ENCODE measurements at regions not wholly inside any gene's neighbourhood (a gene's known extent, or its start where the extent isn't known, plus 50 kb on each side); places are given as distances from the start of the nearest gene placed in this dataset.

DNA sequence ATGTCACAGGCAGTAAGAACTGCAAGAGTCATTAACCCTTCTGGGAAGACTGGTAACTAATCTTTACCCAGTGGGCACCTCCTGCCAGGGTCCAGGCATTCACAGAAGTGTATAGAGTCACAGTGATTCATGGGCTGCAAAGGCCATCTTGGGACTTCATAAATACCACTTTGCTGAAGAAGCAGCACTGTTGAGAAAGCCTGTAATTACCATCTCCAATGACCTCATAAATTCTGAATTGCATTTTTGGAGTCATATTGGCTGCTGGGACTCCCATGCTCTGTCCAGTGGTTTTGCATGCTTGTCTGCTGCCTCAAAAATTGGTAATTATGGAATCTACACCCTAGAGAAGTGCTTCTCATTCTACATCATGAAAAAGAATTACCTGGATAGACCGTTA, 837.2 kb downstream of the NTRK3 start:
- DNase-seq: no peak
- intact Hi-C loops (cut with DNase I): no loop called here
- Histone ChIP-seq H3K9me3 (replicated peaks in 1 of 3) (no peaks in the 10 kb centered on the region), H3K4me1 (replicated peaks in 1 of 2) (no peaks in the 10 kb centered on the region), H3K27ac (no peak overlapping the region), H3K4me3 (no peak overlapping the region), H3K27me3 (no peaks in the 10 kb centered on the region), H3K36me3 (replicated peaks in 1 of 2) (no peaks in the 10 kb centered on the region)
- TF ChIP-seq, protein P1, sequence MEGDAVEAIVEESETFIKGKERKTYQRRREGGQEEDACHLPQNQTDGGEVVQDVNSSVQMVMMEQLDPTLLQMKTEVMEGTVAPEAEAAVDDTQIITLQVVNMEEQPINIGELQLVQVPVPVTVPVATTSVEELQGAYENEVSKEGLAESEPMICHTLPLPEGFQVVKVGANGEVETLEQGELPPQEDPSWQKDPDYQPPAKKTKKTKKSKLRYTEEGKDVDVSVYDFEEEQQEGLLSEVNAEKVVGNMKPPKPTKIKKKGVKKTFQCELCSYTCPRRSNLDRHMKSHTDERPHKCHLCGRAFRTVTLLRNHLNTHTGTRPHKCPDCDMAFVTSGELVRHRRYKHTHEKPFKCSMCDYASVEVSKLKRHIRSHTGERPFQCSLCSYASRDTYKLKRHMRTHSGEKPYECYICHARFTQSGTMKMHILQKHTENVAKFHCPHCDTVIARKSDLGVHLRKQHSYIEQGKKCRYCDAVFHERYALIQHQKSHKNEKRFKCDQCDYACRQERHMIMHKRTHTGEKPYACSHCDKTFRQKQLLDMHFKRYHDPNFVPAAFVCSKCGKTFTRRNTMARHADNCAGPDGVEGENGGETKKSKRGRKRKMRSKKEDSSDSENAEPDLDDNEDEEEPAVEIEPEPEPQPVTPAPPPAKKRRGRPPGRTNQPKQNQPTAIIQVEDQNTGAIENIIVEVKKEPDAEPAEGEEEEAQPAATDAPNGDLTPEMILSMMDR (IDR thresholded peaks at IDR 0.05): no peak
- TF ChIP-seq POLR2A (IDR thresholded peaks at IDR 0.05): no peak
- whole genome bisulfite sequencing, 4 donors: 73 to 100% (median 78%) methylated on average over 1 of the region's 1 CpG

DNA sequence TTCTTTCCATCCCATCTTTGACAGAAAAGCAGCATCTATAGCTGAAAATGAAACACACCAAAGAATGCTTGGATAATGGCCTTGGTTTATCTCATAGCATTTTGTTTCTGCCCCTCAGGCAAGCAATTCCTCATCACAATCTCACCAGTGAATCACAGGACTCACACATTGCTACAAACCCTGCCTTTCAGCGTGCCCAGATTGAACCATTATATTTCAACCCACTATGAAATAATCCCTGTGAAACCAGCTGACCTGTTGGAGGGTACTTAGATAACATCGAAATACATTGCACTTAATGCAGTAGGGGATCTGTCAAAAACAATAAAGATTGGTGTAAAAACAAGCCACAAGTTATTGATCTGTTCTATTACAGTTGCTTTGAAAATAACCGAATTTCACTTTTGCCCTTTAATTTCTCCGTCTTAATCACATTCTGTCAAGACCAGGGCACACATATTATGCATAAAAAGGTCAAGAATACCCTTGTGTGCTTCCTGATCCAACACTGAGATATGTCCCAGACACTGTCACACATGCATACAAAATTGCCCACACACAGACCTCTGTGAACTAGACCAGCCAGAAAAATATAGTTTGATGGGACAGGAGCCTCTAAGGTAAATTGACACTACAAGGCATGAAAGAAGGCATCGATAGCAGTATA, 839.8 kb downstream of the NTRK3 start:
- Histone ChIP-seq H3K4me3 (no peak overlapping the region), H3K36me3 (replicated peaks in 1 of 2) (no peaks in the 10 kb centered on the region), H3K4me1 (replicated peaks in 1 of 2) (no peaks in the 10 kb centered on the region), H3K27me3 (no peaks in the 10 kb centered on the region), H3K27ac (no peak overlapping the region), H3K9me3 (replicated peaks in 1 of 3) (no peaks in the 10 kb centered on the region)
- 61 to 69% (median 64%) methylated on average over 5 of the region's 5 CpGs for WGBS, 4 donors
- DNase-seq: no peak
- TF ChIP-seq, protein P1 (IDR thresholded peaks at IDR 0.05): no peak
- TF ChIP-seq POLR2A (IDR thresholded peaks at IDR 0.05): no peak
- intact Hi-C loops (cut with DNase I): no loop called here

DNA sequence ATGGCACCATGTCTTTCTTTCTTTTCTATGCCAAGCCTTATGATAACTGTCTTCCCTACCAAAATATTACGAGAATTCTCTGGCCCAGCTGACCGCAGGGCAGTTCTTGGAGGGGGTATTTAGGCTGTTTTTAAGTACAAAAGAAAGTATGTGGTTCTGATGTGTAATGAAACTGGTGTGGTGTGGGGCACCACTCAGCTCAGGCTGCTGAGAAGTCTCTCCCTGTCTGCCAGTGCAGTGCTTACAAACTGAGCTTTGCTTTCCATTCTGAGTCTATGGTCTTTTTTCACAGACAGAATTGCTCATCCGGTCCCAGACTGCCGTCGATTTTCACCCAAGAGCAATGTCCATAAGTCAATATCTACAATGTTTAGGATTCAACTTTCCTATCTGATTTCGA, 847.6 kb downstream of the NTRK3 start:
- WGBS, 4 donors: 67 to 78% (median 74%) methylated on average over 6 of the region's 6 CpGs
- TF ChIP-seq POLR2A (IDR thresholded peaks at IDR 0.05): no peak
- TF ChIP-seq, protein P1 (IDR thresholded peaks at IDR 0.05): no peak
- H3K4me1 ChIP-seq (replicated peaks in 1 of 2): no peaks in the 10 kb centered on the region
- intact Hi-C loops (cut with DNase I): no loop called here
- no peaks in the 10 kb centered on the region for H3K36me3 ChIP-seq (replicated peaks in 1 of 2)
- no peak overlapping the region for H3K4me3 ChIP-seq
- no peak for DNase-seq
- no peaks in the 10 kb centered on the region for H3K27me3 ChIP-seq
- no peaks in the 10 kb centered on the region for H3K9me3 ChIP-seq (replicated peaks in 1 of 3)
- H3K27ac ChIP-seq: no peak overlapping the region

DNA sequence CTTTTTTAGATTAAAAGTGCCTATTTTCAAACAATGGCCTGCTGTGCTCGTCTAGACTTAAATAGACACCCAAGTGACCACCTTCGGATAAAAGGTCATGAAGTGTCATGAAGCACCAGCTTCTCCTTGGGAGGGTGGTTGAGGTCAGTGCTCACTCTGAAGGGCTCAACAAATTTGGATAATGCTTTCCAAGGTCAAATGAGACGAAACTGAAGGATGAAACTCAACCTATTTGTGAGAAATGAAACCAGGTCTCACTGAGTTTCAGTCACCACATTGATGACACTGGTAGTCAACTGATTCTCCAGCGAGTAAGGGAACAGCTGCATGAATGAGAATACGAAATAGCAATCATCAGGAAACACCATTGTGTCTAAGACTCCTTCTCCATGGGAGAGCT, 852.6 kb downstream of the NTRK3 start:
- DNase-seq: no peak
- TF ChIP-seq, protein P1 (IDR thresholded peaks at IDR 0.05): no peak
- no peak for TF ChIP-seq POLR2A (IDR thresholded peaks at IDR 0.05)
- Histone ChIP-seq H3K36me3 (replicated peaks in 1 of 2) (no peaks in the 10 kb centered on the region), H3K4me1 (replicated peaks in 1 of 2) (no peaks in the 10 kb centered on the region), H3K27ac (no peak overlapping the region), H3K4me3 (no peak overlapping the region), H3K27me3 (no peaks in the 10 kb centered on the region), H3K9me3 (replicated peaks in 1 of 3) (no peaks in the 10 kb centered on the region)
- intact Hi-C loops (cut with DNase I): no loop called here
- WGBS, 4 donors: 61 to 74% (median 64%) methylated on average over 5 of the region's 5 CpGs
